Endothelial cell of umbilical vein (primary cell): ENCODE measurements at regions not wholly inside any gene's neighbourhood (a gene's known extent, or its start where the extent isn't known, plus 50 kb on each side); places are given as distances from the start of the nearest gene placed in this dataset.

ENCODE experiments used
- EZH2 ChIP-seq: IDR thresholded peaks from 2 replicates; pipeline ENCODE4 v1.6.1; 2012; ENCODE audit warnings: borderline replicate concordance, low read depth, mild to moderate bottlenecking, moderate library complexity, low read length, inconsistent platforms; ENCODE audit not compliant: severe bottlenecking
- POLR2A ChIP-seq: IDR thresholded peaks from 2 replicates; pipeline ENCODE4 v1.6.1; 2012; ENCODE audit warnings: low read depth, mild to moderate bottlenecking, control low read depth, low read length
- TF ChIP-seq, protein P1 (sequence below), 2 donors: IDR thresholded peaks; 1 replicate in 1 of 2; 2 replicates in 1 of 2; pipeline ENCODE4 v1.5.1; 2011; ENCODE audit warnings: low read length in 2 of 2, mild to moderate bottlenecking in 2 of 2, moderate library complexity in 2 of 2, control low read depth in 1 of 2, inconsistent platforms in 1 of 2, low read depth in 1 of 2; ENCODE audit not compliant: insufficient read depth in 1 of 2; ENCODE audit errors: extremely low read depth in 1 of 2

DNA sequence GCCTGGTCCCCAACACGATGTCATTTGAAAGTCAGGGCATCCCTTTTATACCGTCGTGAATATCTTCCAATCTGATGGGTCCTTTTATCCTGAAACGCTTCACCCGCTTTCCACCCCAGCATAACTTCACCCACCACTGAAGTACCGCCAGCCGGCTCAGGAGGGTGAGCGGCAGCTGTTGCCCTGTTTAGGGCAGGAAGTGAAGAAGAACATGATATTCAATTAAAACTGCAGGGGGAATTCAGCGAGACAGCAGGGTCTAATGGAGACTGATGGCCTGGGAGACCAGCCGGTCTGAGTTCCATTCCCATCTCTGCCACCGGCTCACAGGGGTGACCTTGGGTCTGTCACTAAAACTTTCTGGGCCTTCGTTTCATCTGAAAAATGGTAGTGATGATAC lies 68.2 kb upstream of the EGFLAM start:
- TF ChIP-seq, protein P1, sequence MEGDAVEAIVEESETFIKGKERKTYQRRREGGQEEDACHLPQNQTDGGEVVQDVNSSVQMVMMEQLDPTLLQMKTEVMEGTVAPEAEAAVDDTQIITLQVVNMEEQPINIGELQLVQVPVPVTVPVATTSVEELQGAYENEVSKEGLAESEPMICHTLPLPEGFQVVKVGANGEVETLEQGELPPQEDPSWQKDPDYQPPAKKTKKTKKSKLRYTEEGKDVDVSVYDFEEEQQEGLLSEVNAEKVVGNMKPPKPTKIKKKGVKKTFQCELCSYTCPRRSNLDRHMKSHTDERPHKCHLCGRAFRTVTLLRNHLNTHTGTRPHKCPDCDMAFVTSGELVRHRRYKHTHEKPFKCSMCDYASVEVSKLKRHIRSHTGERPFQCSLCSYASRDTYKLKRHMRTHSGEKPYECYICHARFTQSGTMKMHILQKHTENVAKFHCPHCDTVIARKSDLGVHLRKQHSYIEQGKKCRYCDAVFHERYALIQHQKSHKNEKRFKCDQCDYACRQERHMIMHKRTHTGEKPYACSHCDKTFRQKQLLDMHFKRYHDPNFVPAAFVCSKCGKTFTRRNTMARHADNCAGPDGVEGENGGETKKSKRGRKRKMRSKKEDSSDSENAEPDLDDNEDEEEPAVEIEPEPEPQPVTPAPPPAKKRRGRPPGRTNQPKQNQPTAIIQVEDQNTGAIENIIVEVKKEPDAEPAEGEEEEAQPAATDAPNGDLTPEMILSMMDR (IDR thresholded peaks at IDR 0.05; ENCODE audit: extremely low read depth in 1 of 2, insufficient read depth in 1 of 2, low read depth in 1 of 2, low read length in 2 of 2): no peak
- TF ChIP-seq POLR2A (no peak), EZH2 (no peak)
